PC-9 (cell line): ENCODE measurements at regions not wholly inside any gene's neighbourhood (a gene's known extent, or its start where the extent isn't known, plus 50 kb on each side); places are given as distances from the start of the nearest gene placed in this dataset.

Experiments
- EZH2 ChIP-seq: fragments of 200-600 bp; sonication (generic); IDR thresholded peaks from 2 replicates; pipeline ENCODE4 v1.8.0; 2017; ENCODE audit warnings: antibody characterized with exemption, low read depth
- TF ChIP-seq, protein P1 (sequence below): fragments of 200-600 bp; sonication (generic); conservative IDR thresholded peaks from 2 replicates; pipeline ENCODE4 v1.6.1; 2017; ENCODE audit warnings: mixed run types, antibody characterized with exemption, mild to moderate bottlenecking, moderate library complexity

DNA sequence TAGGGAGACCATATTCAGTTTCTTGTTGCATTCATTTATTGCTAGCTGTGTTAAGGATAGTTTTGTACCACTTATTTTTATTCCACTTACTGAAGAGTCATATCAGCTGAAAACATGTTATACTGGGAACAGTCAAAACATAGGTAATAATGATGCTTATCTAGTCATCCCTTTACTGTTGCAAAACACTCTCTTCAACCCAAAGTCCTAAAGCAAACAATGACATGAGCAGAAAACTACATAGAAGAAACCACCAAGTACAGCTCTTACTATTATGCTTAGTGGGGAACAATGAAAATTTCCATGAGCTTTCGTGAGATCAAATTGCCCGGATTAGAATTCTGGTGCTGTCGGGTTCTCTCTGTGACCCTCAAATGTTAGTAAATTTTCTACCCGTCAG lies 681.4 kb downstream of the NR2F1-AS1 start:
- TF ChIP-seq, protein P1, sequence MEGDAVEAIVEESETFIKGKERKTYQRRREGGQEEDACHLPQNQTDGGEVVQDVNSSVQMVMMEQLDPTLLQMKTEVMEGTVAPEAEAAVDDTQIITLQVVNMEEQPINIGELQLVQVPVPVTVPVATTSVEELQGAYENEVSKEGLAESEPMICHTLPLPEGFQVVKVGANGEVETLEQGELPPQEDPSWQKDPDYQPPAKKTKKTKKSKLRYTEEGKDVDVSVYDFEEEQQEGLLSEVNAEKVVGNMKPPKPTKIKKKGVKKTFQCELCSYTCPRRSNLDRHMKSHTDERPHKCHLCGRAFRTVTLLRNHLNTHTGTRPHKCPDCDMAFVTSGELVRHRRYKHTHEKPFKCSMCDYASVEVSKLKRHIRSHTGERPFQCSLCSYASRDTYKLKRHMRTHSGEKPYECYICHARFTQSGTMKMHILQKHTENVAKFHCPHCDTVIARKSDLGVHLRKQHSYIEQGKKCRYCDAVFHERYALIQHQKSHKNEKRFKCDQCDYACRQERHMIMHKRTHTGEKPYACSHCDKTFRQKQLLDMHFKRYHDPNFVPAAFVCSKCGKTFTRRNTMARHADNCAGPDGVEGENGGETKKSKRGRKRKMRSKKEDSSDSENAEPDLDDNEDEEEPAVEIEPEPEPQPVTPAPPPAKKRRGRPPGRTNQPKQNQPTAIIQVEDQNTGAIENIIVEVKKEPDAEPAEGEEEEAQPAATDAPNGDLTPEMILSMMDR, result no peak
- no peak for TF ChIP-seq EZH2
